ENCODE measurements at regions not wholly inside any gene's neighbourhood (a gene's known extent, or its start where the extent isn't known, plus 50 kb on each side); places are given as distances from the start of the nearest gene placed in this dataset.

- TF ChIP-seq POLR2A (IDR thresholded peaks at IDR 0.05), result no peak
- TF ChIP-seq, protein P1, sequence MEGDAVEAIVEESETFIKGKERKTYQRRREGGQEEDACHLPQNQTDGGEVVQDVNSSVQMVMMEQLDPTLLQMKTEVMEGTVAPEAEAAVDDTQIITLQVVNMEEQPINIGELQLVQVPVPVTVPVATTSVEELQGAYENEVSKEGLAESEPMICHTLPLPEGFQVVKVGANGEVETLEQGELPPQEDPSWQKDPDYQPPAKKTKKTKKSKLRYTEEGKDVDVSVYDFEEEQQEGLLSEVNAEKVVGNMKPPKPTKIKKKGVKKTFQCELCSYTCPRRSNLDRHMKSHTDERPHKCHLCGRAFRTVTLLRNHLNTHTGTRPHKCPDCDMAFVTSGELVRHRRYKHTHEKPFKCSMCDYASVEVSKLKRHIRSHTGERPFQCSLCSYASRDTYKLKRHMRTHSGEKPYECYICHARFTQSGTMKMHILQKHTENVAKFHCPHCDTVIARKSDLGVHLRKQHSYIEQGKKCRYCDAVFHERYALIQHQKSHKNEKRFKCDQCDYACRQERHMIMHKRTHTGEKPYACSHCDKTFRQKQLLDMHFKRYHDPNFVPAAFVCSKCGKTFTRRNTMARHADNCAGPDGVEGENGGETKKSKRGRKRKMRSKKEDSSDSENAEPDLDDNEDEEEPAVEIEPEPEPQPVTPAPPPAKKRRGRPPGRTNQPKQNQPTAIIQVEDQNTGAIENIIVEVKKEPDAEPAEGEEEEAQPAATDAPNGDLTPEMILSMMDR (IDR thresholded peaks at IDR 0.05), result no peak
- H3K4me3 ChIP-seq (replicated peaks in 1 of 3), result no peak overlapping the region
- no peak for DNase-seq
- no peaks in the 10 kb centered on the region for H3K27me3 ChIP-seq
- H3K27ac ChIP-seq, result no peak overlapping the region
- no peaks in the 10 kb centered on the region for H3K9me3 ChIP-seq
- 40 to 54% methylated on average over 4 of the region's 4 CpGs for WGBS, 2 donors
- intact Hi-C loops (cut with DNase I), result no loop called here
- no peaks in the 10 kb centered on the region for H3K4me1 ChIP-seq
- no peaks in the 10 kb centered on the region for H3K36me3 ChIP-seq
Measured at GRCh38 chr16:59236804-59237458, 502.8 kb upstream of the GOT2 start.

DNA sequence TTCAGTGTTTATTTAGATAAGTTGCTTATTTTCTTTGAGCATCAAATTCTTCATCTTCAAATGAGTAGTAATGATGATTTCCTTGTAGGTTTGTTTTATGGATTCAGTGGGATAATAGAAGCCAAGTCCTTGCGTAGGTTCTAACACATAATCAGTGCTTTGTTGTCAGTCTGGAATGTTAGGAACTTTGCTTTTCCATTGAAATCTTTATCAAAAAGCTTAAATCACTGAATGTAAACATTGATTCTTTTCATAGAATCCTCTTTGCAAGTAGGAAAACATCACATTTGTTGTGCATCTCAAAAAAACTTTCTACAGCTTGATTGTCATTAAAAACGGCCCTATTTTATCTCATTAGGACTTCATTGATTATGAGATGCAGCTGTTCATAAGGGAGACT, 490.3 kb upstream of the GOT2 start:
- WGBS, 2 donors, result 50 to 72% methylated on average over 2 of the region's 2 CpGs

GRCh38 chr16:59220011-59220410, 485.9 kb upstream of the GOT2 start:
- no peak for DNase-seq
- Histone ChIP-seq H3K27ac (no peak overlapping the region), H3K9me3 (no peaks in the 10 kb centered on the region), H3K4me1 (no peaks in the 10 kb centered on the region), H3K27me3 (no peaks in the 10 kb centered on the region), H3K36me3 (no peaks in the 10 kb centered on the region), H3K4me3 (replicated peaks in 1 of 3) (no peak overlapping the region)
- TF ChIP-seq, protein P1 (IDR thresholded peaks at IDR 0.05), result no peak
- no peak for TF ChIP-seq POLR2A (IDR thresholded peaks at IDR 0.05)
- intact Hi-C loops (cut with DNase I), result no loop called here
- 50 to 100% methylated on average over 1 of the region's 1 CpG for WGBS, 2 donors

More for the DNA sequence above, 490.3 kb upstream of the GOT2 start:
- Histone ChIP-seq H3K9me3 (no peaks in the 10 kb centered on the region), H3K36me3 (no peaks in the 10 kb centered on the region), H3K27ac (no peak overlapping the region), H3K4me1 (no peaks in the 10 kb centered on the region), H3K4me3 (replicated peaks in 1 of 3) (no peak overlapping the region), H3K27me3 (no peaks in the 10 kb centered on the region)
- intact Hi-C loops (cut with DNase I), result no loop called here
- no peak for DNase-seq
- TF ChIP-seq, protein P1 (IDR thresholded peaks at IDR 0.05), result no peak
- no peak for TF ChIP-seq POLR2A (IDR thresholded peaks at IDR 0.05)

DNA sequence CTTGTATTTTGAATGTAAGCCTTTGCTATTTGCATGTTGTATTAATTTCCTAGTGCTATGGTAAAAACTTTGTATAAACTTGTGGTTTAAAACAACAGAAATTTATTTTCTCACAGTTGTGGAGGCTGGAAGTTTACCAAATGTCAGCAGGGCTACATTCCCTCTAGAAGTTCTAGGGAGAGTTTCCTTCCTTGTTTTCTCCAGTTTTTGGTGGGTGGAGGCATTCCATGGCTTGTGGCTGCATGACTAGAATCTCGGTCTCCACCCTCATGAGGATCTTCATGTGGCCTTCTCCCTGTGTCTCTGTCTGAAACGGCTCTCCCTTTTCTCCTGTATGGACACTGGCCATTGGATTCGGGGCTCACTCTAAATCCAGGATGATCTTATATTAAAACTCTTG, 482.2 kb upstream of the GOT2 start:
- no peak for DNase-seq
- Histone ChIP-seq H3K9me3 (no peaks in the 10 kb centered on the region), H3K4me1 (peaks cover 0 to under 1% of the 10 kb centered on the region in 2 donors), H3K4me3 (replicated peaks in 1 of 3) (no peak overlapping the region), H3K36me3 (no peaks in the 10 kb centered on the region), H3K27me3 (no peaks in the 10 kb centered on the region), H3K27ac (no peak overlapping the region)
- WGBS, 2 donors, result 85 to 92% methylated on average over 3 of the region's 3 CpGs
- TF ChIP-seq POLR2A (IDR thresholded peaks at IDR 0.05), result no peak
- TF ChIP-seq, protein P1 (IDR thresholded peaks at IDR 0.05), result no peak
- intact Hi-C loops (cut with DNase I), result no loop called here

- Histone ChIP-seq H3K27me3 (no peaks in the 10 kb centered on the region), H3K4me1 (peaks cover 4 to 7% of the 10 kb centered on the region in 2 donors), H3K4me3 (replicated peaks in 1 of 3) (no peak overlapping the region), H3K36me3 (no peaks in the 10 kb centered on the region), H3K9me3 (no peaks in the 10 kb centered on the region), H3K27ac (no peak overlapping the region)
- no peak for TF ChIP-seq POLR2A (IDR thresholded peaks at IDR 0.05)
- TF ChIP-seq, protein P1 (IDR thresholded peaks at IDR 0.05), result no peak
- WGBS, 2 donors, result 39 to 59% methylated on average over 2 of the region's 2 CpGs
- no peak for DNase-seq
- intact Hi-C loops (cut with DNase I), result no loop called here
Measured at GRCh38 chr16:59214455-59214854, 480.3 kb upstream of the GOT2 start.
